SIG-M5 treated with dmso at 0.1 percent for 504 hours (cell line): ENCODE measurements at regions not wholly inside any gene's neighbourhood (a gene's known extent, or its start where the extent isn't known, plus 50 kb on each side); places are given as distances from the start of the nearest gene placed in this dataset.
A peak's percentile ranks its signal among the peaks of the same experiment; 100 is the strongest.

ENCODE experiments used
- DNase-seq: peaks from one replicate; lab custom pipeline; 2025; ENCODE audit not compliant: unreplicated experiment; lab: John Stamatoyannopoulos, UW

- no peak for DNase-seq
Measured at GRCh38 chr12:105783983-105784947, 354.5 kb downstream of the NUAK1 start.

GRCh38 chr12:105793421-105793820, 345.3 kb downstream of the NUAK1 start:
- DNase-seq = no peak

DNA sequence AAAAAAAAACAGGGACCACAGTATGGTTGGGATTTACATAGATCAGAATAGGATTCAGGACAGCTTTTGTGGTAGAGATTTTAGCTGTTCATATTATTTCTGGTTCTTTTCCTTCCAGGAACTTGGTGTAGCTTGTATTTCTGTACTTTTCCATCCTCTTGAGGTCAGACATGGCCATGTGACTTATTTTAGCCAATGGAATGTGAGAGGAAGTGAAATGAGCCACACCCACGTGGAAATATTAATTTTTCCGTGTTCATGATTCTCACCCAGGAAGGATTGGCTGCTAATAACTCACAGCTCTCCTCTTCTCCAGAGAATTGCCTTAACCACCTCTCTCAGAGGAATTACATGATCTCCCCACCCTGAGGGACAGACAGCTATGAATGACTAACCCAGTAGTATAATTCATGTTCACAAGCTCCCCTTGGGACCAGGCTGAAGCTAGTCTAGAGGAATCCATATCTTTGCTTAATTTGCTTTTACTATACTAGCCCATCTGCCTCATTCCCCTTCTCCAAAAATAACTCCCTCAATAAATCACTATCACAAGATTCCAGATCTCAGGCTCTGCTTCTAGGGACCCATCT, 340.4 kb downstream of the NUAK1 start:
- DNase-seq = no peak

- DNase-seq = no peak
Measured at GRCh38 chr12:105799103-105799502, 339.7 kb downstream of the NUAK1 start.

DNA sequence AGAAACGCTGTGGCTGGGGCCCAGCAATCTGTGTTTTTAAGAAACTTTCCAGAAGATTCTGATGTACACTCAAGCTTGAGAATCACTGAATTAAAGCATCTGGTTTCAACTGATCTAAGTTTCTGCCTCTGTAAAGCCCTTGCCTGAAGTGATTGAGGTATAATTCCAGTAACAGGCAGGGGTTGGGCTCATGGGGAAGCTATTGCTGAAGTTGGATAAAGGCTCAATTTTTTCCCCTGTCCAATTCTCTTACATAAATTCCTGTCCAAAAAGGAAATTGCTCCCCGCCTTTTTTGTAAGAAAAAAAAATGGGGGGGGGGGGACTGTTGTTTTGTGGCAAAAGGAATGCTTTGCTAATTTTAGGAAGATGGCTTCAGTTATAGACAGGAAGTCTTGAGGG, 337.4 kb downstream of the NUAK1 start:
- DNase-seq = no peak

- DNase-seq = no peak
Measured at GRCh38 chr12:105803292-105803691, 335.5 kb downstream of the NUAK1 start.

- no peak for DNase-seq
Measured at GRCh38 chr12:105804591-105805265, 334.0 kb downstream of the NUAK1 start.

GRCh38 chr12:105805730-105806399, 332.9 kb downstream of the NUAK1 start:
- DNase-seq = no peak

DNA sequence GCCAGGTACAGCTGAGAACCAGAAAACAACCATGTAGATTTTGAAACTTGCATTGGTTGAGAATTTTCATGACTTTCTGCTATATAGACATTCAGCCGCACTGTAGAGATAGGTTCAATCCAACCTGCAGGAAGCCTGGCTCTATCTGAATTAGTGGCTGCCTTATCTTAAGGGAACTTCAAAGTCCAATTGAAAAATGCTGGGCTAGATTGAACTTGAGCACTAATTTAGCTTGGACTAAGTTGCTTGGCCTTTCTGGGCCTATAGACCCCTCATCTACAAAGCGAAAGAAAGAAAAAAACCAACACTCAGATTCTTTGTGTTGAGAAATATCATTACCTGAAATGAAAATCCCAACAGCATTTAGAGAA, 332.4 kb downstream of the NUAK1 start:
- DNase-seq = no peak

- DNase-seq = no peak
Measured at GRCh38 chr12:105812366-105812765, 326.4 kb downstream of the NUAK1 start.

- no peak for DNase-seq
Measured at GRCh38 chr12:105813201-105813600, 325.6 kb downstream of the NUAK1 start.

DNA sequence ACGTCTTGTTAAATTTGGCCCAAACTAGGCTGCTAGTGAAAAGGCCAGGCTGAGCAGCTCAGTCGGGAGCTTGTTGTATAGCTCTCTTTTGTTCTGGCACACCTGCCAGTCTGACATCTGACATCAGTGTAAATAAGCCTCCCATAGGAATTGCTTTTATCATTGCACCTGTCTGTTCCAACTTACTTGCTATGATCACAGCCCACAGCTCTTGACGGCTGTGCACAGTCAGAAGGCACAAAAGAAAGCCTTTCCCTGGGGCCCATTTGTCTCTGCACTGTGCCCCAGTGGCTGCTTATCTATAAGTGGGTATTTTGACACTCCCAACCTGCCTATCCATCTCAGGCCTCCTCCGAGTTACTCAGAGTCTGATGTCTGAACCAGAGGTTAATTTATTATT, 324.5 kb downstream of the NUAK1 start:
- no peak for DNase-seq

DNA sequence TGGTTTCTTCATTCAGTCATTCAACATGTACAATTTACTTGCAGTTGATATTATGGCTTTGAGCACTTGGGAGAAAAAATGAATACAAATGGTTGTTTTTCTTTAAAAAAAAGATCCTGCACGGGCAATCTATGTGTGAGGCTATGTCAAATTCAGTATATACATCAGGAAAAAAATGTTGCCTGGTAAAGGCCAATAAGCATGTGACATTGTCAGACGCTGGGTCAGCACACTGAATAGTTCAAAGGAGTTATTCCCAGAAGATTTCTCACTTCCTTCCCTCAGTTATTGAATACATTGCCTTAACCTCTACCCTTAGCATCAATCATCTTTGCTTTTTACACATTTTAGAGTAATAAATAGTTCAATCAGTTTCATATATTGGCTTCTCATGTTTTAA, 319.2 kb downstream of the NUAK1 start:
- DNase-seq = no peak

DNA sequence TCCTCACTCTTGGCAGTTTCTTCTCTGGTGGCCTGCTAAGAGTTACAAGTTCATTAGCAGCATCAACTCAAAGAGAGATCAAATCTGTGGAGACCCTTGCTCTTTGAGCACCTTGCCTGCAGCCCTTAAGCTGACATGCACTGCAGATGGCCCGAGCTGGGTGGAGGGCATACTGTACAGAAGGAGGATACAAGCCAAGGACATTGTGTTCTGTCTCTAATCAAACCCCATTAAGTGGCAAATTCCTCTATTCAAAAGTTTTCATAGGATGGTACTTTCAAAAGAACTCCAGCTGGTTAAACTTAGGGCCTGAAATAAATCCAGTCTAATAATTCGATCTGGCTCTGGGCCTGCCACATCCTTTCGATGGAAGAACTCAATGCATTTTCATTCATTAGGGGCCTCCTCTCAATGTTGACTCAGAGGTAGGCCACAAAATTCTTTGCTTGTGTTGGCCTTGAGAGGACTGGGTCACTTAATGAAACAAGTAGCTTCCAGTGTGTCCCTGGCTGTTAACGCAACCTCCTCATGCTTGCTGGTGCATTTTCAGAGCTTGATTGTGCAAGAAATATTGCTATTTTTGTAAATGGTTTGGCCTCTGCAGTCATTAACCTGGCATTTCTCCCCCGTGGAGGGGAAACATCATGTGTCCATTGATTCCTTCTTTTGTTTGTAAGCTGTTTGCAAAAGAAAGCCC, 318.2 kb downstream of the NUAK1 start:
- peak; percentile 17 for DNase-seq

DNA sequence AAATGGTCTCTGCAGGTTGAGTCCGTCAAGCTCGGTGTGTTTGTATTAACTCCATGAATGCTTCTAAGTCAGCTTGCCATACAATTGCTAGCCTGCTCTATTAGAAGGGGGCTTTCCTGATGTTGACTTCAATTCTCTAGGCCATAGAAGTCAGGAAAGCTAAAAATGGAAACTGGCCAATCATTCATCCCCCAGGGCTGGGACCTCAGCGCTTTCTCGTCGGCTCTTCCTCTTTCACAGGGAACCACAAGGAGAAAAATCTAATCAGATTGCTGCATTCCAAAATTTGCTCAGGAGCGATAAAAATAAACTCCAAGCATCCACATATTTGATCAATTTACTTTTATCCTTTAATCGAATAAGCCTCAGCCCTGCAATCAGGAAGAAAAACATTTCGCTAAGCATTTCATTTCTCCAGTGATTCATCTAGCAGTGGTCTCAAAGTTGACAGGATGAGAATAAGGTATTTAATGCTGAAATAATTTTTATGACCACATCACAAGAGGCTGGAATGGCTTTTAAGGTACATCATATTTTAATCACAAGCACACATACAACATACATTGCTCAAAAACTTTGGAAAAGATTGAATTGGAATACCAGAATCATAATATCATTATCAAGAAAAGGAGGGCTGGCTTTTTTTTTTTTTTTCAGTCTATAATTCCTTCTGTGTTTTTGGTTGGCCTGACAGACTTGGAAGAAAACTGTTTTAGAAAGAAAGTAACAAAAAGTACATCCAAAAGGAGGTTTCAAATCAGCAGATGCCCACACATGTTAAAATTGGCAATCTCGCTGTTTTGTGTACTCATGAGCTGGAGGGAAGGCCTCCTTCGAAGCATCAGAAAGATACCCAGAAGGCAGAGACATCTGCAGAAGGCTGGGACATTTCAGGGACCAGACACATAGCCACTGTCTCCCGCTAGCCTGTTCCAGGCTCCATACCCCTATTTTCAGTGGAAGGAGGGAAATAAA, 316.3 kb downstream of the NUAK1 start:
- DNase-seq = no peak

DNA sequence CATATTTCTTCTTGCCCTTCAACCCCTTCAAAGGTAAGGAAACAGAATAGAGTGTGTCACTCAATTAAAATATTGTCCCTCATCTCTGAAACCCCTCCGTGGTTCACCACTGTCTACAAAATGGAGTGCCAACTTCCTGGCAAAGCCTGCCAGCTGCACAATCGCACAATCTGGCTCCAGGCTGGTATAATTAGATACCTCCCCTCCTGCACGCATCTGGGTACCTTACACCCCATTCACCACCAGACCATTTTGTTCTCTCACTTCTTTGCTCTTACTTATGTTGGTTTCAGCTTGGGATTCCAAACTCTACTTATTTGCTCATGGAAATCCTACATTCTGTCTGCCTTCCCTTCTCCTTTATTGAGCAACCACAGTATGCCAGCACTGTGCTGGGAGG, 314.9 kb downstream of the NUAK1 start:
- DNase-seq = no peak

DNA sequence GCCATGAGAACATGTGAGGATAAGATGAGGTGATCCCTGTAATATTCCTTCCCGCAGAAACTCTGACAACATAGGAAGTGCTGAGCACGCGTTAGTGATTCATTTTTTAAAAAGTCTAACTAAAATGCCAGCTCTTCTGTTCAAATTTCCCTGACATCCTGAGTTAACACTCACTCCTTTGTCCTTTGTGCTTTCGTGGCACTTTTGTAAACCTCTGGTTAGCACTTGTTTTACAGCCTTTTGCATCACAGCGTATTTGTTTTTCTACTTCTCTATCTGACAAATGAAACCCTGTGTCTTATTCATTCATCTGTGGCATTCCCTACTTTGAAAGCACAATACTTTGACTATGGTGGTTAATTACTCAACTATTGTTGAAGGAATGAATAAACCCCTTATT, 313.6 kb downstream of the NUAK1 start:
- no peak for DNase-seq

DNA sequence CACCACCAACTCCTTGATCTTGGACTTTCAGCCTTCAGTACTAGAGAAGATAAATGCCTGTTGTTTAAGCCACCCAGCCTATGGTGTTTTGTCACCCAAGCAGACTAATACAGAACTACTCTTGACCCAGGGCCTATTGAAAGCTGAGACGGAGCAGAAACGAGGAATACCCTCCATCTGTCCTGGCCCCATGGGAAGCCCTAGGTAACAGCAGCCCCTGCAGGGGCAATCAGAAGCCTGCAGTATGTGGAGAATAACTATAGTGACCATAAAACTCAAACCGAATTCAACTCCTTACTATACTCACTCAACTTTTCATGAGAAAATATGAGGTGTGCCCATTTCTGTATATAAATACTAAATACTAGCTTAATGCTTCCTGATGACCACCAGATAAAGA, 307.4 kb downstream of the NUAK1 start:
- DNase-seq = no peak

DNA sequence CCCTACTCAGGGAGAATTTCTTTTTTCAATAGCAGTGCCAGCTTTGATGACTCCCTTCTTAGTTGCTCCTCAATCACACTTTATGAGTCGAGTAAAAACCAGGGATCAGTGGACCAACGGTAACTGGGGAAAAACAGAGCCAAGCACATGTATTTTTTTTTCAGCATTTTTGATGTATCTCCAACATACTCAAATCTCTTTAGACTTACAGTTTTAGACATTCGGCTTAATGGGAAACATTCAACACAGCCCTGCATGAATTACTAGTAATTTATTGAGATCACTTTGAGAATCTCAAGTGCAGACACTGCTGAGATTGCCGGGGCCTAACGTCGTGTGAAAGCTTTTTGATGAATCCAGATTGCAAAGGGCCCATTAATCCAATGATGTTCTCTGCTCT, 306.7 kb downstream of the NUAK1 start:
- no peak for DNase-seq

DNA sequence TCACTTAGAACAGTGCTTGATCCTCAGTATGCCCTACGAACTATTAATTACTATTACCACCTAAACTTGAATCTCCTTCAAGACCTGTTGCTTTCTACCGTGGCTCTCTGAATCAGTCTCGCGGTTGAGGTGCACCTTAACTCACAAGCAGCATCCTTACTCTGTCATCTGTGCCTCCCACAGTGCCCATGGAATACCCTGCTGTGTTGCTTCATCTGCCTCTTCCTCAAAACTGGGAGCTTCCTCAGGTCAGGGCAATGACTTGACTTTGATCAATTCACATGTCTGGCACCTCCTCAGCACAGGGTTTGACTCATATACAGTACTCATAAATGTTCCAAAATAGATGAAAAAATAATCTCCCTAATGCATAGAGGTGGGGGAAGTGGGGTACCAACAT, 305.9 kb downstream of the NUAK1 start:
- no peak for DNase-seq
